CD4-positive, alpha-beta T cell treated with Interleukin-4 for 1 hour (primary cell): ENCODE measurements at regions not wholly inside any gene's neighbourhood (a gene's known extent, or its start where the extent isn't known, plus 50 kb on each side); places are given as distances from the start of the nearest gene placed in this dataset.

ENCODE experiments used
- DNase-seq, 2 donors: peaks; one replicate each; pipeline ENCODE4 v3.0.0-alpha.2; 2020 to 2022

GRCh38 chr5:6937677-6938076, 224.4 kb downstream of the TENT4A start:
- DNase-seq, result no peak

- no peak for DNase-seq
Measured at GRCh38 chr5:6941631-6942030, 228.4 kb downstream of the TENT4A start.

- DNase-seq, result no peak
Measured at GRCh38 chr5:6943197-6944112, 230.2 kb downstream of the TENT4A start.

GRCh38 chr5:6948562-6948961, 235.3 kb downstream of the TENT4A start:
- no peak for DNase-seq

- no peak for DNase-seq
Measured at GRCh38 chr5:6949230-6949629, 236.0 kb downstream of the TENT4A start.

- no peak for DNase-seq
Measured at GRCh38 chr5:6950250-6950649, 237.0 kb downstream of the TENT4A start.

GRCh38 chr5:6950860-6951259, 237.6 kb downstream of the TENT4A start:
- DNase-seq, result no peak

- no peak for DNase-seq
Measured at GRCh38 chr5:6961123-6961522, 247.9 kb downstream of the TENT4A start.

- no peak for DNase-seq
Measured at GRCh38 chr5:6961837-6962635, 248.8 kb downstream of the TENT4A start.

- DNase-seq, result no peak
Measured at GRCh38 chr5:6976971-6977370, 263.7 kb downstream of the TENT4A start.

GRCh38 chr5:6979061-6979460, 265.8 kb downstream of the TENT4A start:
- DNase-seq, result no peak

GRCh38 chr5:6989230-6989629, 276.0 kb downstream of the TENT4A start:
- no peak for DNase-seq

GRCh38 chr5:6994097-6994496, 280.9 kb downstream of the TENT4A start:
- DNase-seq, result no peak

GRCh38 chr5:6995115-6995514, 281.9 kb downstream of the TENT4A start:
- no peak for DNase-seq

GRCh38 chr5:7000310-7000709, 287.1 kb downstream of the TENT4A start:
- DNase-seq, result no peak

GRCh38 chr5:7010591-7010990, 297.4 kb downstream of the TENT4A start:
- no peak for DNase-seq

- DNase-seq, result no peak
Measured at GRCh38 chr5:7012057-7012456, 298.8 kb downstream of the TENT4A start.

GRCh38 chr5:7014611-7015010, 301.4 kb downstream of the TENT4A start:
- no peak for DNase-seq

GRCh38 chr5:7015586-7016256, 302.5 kb downstream of the TENT4A start:
- DNase-seq, result no peak

GRCh38 chr5:7016999-7017747, 303.9 kb downstream of the TENT4A start:
- no peak for DNase-seq

GRCh38 chr5:7018198-7018597, 305.0 kb downstream of the TENT4A start:
- DNase-seq, result no peak

- no peak for DNase-seq
Measured at GRCh38 chr5:7018601-7019000, 305.4 kb downstream of the TENT4A start.
